Right renal cortex interstitium (tissue), 3 donors: ENCODE measurements at regions not wholly inside any gene's neighbourhood (a gene's known extent, or its start where the extent isn't known, plus 50 kb on each side); places are given as distances from the start of the nearest gene placed in this dataset.
"Not testable (repeated sequence)": the region's sequence is repeated elsewhere in the genome, so short reads cannot be mapped to it uniquely, and the experiment has no call there.

Experiments used
- DNase-seq, 3 donors: peaks; one replicate each; pipeline ENCODE4 v3.0.0-alpha.2; 2013; ENCODE audit warnings: low read depth in 3 of 3, low spot score in 2 of 3

DNA sequence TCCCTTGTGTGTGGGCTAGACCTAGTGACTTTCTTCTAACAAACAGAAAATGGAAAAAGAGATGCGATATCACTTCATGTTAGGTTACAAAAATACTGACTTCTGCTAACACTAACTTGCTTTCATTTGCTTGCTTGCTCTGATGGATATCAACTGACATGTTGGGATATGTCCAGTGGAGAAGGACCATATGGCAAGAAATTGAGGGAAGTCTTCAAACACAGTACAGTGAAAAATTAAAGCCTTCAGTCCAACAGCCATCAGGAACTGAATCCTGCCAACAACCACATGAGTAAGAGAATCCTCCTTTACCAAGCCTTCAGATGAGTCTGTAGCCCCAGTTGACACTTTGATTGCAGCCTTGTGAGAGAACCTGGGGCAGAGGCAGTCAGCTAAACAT lies 143.9 kb downstream of the MAIP1 start:
- no peak for DNase-seq

DNA sequence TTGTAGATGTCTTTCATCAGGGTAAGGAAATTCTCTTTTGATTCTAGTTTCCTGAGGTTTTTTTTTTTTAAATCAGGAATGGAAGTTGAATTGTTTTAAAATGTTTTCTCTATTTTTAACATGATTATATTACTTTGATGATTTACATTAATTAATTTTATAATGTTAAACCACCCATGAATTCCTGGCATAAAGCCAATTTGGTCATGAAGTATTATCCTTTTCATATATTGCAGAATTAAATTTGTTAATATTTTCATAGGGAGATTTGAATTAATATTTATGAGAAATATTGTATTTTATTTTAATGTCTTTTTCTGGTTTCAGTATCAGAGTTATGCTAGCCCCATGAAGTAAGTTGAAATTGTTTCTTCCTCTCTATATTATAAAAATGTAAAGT lies 144.6 kb downstream of the MAIP1 start:
- no peak for DNase-seq

DNA sequence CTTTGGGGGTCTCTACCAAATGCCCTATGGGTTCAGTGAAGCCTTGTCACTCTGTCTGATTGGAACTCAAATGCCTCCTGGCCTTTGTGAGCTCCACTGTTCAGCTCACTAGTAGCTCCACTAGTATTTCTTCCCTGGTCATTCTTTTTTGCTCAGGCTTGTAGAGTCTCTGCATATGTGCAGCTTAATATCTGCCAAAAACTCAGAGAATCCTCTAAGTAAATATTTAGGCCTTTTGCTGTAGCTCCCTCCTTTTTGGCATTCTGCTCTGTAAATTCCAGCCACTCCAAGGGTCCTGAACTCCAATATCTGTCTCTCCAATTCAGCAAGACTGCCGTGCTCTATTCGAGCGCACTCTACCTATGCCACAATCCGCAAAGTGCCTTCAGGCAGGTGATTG lies 146.5 kb downstream of the MAIP1 start:
- DNase-seq = no peak

DNA sequence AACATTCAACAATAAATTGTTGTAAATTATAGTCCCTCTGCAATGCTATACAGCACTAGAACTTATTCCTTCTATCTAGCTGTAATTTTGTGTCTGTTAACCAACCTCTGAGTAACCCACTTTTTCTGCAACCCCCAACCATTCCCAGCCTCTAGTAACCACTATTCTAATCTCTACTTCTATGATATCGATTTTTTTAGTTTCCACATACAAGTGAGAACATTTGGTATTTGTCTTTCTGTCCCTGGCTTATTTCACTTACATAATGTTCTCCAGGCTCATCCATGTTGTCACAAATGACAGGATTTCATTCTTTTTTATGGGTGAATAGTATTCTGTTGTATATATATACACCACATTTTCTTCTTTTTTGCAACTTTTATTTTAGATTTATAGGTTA lies 147.6 kb downstream of the MAIP1 start:
- no peak for DNase-seq

DNA sequence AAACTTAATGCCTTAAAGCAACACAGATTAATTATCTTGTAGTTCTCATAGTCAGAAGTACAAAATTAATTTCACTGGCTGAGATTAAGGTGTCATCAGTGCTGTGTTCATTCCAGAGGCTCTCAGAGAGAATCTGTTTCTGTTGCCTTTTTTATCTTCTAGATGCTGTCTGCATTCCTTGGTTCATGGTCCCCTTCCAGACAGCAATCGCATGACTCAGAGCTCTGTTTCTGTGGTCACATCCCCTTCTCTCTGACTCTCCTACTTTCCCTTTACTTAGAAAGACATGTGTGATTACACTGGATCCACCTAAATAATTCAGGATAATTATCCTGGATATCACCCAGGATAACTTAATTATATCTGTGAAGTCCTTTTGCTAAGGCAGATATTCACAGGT lies 148.6 kb downstream of the MAIP1 start:
- no peak for DNase-seq

DNA sequence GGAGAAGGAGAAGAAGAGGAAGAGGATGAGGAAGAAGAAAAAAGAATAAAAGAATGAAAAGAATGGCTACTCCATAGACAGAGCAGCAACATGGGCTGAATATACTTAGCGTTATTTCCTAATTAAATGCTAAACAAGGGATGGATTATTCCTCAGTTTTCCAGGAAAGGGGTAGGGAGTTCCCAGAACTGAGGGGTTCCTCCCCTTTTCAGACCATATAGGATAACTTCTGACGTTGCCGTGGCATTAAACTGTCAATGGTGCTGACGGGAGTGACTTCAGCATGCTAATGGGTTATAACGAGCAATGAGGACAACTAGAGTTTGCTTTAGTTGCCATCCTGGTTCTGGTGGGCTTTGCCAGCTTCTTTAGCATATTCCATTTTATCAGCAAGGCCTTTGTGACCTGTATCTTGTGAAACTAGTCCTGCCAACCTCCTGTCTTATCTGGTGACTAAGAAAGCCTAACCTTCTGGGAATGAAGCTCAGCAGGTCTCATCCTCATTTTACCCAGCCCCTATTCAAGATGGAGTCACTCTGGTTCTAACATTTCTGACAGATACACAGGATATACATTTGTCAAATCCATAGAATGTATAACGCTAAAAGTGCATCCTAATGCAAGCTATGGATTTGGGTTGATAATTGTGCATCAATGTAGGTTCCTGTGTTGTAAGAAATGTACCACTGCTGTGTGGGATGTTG lies 152.3 kb downstream of the MAIP1 start:
- no peak for DNase-seq

DNA sequence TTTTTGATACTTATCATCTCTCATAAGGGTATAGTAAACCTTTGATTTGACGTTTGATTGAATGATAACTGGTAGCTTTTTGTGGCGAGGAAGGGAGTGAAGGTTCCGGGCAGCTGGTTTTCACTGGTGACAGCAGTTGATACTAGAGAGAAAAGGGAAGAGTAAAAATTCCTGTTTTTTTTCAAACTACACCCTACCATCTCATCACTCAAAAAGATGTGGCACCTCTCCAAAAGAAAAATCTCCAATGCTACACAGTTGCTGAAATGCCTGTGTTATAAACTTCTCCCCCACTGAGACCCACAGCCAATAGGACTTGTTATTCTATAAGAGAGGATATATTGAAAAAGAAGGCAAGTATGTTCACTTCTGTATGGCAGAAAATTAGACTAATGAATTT lies 154.0 kb downstream of the MAIP1 start:
- no peak for DNase-seq

DNA sequence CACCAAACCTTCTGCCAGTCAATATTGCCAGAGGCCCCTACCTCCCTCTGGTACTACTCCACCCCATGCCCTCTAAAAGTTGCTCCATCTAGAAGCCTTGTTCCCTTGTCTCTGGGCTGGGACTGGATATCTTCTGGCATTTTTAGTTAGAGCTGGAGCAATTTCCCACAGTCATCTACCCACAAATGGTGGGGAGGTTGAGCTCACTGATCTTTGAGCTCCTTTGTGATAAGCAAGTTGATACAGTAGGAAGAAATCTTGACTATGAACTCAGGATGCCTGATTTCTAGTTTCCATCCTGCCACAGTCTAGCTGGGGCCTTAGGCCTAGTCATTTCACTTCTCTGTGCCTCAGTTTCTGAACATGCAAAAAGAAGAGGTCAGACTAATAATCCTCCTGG lies 155.0 kb downstream of the MAIP1 start:
- DNase-seq = no peak

DNA sequence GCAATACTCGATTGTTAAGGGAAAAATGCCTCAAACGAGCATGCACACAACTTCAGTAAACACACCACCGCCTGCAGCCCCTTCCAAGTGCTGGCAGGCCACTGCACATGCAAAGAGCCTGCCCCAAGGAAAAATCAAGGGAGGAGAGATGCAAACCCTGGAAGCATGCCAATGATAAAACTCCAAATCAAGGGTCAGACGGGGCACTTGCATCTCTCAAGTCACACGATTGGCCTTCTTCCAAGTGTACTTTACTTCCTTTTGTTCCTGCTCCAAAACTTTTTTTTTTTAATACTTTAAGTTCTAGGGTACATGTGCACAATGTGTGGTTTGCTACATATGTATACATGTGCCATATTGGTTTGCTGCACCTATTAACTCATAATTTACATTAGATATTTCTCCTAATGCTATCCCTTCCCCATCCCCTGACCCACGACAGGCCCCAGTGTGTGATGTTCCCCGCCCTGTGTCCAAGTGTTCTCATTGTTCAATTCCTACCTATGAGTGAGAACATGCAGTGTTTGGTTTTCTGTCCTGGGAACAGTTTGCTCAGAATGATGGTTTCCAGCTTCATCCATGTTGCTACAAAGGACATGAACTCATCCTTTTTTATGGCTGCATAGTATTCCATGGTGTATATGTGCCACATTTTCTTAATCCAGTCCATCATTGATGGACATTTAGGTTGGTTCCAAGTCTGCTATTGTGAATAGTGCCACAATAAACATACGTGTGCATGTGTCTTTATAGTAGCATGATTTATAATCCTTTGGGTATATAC lies 157.8 kb downstream of the MAIP1 start:
- DNase-seq = not testable (repeated sequence)

DNA sequence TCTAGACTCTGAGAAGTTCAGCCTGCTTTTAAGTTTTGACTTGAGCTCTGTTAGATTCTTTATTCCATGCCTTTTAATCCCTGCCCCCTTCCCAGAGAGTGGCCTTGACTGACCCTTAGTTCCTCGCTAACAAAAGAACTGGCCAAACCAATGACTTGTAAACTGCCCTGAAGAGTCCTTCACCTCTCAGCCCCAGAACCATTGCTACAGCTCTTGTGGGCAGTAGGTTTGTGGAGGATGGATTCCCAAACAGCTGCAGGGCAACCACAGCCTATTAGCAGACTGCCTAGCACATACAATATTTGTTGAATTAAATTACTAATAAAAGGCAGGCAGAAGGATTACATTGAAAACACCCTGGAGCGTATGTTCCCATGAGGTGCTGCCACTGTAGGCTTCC lies 163.9 kb downstream of the MAIP1 start:
- no peak for DNase-seq

DNA sequence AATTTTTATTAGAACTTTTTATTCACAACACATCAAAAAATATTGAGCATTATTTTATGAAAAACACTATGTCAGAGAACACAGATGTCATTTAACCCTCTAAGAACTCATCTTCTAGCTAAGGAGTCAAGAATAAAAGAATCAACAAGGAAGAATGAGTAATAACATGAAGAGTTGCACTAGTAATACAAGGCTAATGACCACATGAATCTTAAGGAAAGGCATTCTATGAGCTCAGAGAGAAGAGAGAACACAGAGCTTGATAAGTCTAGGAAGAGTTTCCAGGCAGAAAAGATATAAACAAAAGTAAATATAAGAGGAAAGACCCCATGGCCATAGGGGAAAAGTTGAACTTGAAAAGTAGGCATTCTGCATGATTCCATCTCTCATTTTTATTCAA lies 166.5 kb downstream of the MAIP1 start:
- no peak for DNase-seq

DNA sequence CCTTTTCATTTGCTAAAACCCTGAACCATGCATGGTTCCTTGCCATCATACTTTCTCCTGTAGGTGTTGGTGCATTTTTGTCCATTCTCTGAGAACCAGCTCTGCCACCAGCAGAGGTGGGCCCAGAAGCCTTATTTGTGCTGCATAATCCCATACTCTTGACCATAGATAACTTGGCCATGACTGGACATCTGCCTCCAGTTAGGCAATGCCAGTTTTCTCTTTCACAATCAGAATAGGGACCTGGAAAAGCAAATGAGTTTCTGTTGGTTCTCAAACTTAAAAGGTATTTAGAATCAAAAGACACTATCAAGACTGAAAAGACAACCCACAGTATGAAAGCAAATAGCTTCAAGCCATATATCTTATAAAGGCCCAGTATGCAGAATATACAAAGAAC lies 167.3 kb downstream of the MAIP1 start:
- DNase-seq = no peak

DNA sequence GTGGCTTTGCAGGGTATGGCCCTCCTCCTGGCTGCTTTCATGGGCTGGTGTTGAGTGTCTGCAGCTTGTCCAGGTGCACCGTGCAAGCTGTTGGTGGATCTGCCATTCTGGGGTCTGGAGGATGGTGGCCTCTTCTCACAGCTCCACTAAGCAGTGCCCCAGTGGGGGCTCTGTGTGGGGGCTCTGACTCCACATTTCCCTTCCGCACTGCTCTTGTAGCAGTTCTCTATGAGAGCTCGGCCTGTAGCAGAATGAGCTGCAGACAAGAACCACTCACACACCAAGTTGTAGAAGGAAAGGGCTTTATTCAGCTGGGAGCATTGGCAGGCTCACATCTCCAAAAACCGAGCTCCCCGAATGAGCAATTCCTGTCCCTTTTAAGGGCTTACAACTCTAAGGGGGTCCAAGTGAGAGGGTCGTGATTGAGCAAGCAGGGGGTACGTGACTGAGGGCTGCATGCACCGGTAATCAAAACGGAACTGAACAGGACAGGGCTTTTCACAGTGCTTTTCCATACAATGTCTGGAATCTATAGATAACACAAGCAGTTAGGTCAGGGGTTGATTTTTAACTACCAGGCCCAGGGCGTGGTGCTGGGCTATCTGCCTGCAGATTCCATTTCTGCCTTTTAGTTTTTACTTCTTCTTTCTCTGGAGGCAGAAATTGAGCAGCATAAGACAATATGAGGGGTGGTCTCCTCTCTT lies 169.4 kb downstream of the MAIP1 start:
- DNase-seq = not testable (repeated sequence)

DNA sequence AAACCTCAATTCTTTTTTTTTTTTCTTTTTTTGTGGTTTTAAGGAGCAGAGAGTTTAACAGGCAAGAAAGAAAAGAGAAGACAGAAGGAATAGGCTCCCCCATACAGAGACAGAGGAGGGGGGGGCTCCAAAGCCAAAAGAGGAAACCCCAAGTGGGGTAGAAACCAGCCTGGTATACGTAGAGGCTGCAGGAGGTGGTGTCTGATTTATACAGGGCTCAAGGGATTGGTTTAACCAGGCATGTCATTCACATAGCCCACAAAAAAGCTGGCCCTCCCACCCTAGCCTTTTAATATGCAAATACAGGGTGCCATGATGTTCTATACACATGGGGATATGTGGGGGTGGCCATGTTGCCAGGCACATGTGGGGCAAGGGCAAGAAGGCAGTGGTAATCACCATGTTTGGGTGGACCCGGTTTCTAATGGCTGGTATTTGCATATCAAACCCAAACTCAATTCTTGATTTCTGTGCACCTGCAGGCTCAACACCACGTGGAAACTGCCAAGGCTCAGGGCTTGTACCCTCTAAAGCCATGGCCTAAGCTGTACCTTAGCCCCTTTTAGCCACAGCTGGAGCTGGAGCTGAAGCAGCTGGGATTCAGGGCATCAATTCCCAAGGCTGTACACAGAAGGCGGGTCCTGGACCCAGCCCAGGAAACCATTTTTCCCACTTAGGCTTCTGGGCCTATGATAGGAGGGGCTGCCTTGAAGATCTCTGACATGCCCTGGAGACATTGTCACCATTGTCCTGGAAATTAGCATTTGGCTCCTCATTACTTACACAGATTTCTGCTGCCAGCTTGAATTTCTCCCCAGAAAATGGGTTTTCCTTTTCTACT lies 170.3 kb downstream of the MAIP1 start:
- no peak for DNase-seq

DNA sequence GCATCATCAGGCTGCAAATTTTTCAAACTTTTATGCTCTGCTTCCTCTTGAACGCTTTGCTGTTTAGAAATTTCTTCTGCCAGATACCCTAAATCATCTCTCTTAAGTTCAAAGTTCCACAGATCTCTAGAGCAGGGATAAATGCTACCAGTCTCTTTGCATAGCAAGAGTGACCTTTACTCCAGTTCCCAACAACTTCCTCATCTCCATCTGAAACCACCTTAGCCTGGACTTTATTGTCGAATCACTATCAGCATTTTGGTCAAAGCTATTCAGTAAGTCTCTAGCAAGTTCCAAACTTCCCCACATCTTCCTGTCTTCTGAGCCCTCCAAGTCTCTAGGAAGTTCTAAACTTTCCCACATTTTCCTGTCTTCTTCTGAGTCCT lies 170.9 kb downstream of the MAIP1 start:
- not testable (repeated sequence) for DNase-seq

DNA sequence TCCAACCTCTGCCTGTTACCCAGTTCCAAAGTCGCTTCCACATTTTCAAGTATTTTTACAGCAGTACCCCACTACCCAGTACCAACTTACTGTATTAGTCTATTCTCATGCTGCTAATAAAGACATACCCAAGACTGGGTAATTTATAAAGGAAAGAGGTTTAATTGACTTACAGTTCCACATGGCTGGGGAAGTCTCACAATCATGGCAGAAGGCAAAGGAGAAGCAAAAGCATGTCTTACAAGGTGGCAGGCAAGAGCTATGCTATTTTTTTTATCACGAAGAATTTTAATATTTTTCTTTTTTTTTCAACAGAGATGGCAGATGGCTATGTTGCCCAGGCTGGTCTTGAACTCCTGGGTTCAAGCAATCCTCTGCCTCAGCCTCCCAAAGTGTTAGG lies 171.3 kb downstream of the MAIP1 start:
- DNase-seq = not testable (repeated sequence)

DNA sequence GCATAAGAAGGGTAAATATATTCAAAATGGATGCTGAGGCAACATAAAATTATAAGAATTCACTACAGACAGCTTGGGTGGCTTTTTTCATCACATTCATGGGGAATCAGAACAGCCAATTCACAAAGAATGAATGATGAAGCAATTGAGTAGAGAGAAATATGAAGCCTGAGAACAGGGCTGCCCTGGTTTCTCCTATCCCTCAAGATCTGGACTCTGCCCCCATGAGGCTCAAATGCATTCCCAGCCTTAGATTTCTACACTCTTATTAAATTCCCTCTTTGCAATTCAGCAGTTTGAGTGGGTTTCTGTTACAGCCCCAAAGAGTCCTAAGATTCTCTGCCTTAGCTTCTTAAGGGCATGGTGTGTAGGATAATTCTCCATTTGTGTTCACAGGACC lies 172.5 kb downstream of the MAIP1 start:
- DNase-seq = no peak

DNA sequence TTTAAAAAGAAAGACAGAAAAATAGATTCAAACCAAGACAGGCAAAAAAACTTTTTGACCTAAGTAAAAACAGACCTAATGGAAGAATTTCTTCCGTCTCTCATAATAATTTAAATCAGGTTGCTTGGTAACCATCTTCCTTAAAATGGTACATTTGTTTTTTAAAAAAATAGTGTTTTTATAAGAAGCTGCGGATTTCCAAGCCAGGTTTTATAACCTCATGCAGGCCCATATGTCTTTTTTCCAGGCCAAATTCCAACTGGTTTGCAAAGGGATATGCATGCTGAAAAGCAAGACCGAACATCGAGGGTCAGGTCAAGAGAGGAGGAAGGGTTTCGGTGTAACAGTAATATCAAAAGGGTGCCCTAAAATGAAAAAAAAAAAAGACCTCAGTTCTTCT lies 172.9 kb downstream of the MAIP1 start:
- DNase-seq = no peak

DNA sequence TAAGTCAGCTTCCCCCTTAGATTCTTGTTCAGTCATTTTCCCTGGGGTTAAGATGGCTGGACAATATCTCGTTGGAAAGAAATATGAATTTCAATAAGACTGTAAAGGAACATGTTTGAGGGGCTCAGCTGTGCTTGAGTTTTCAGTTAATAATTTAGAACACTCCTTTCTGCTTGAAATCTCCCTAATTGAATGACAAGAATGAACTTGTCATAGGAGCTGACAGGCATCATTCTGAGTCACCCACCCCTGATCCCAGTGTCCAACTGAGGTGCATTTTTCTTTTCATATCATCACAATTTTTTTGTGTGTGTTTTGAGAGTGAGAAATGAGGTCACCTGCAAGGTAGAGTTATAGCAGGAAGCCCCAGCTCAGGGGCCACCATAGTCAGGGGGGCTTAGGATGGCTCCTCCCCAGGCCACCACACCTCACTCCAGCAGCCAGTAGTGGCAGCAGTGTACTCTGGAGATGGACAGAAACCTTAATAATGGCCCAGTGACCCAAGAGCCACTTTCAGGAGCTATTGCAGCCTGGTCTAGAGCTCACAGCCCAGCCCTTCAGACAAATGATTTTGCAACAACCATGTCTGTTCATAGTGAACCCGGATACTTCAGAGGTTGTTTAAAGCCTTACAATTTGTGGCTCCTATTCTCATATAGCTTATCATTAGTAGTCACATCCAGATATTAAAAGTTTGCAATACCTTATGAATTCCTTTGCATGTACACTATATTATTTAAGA lies 174.5 kb downstream of the MAIP1 start:
- no peak for DNase-seq

DNA sequence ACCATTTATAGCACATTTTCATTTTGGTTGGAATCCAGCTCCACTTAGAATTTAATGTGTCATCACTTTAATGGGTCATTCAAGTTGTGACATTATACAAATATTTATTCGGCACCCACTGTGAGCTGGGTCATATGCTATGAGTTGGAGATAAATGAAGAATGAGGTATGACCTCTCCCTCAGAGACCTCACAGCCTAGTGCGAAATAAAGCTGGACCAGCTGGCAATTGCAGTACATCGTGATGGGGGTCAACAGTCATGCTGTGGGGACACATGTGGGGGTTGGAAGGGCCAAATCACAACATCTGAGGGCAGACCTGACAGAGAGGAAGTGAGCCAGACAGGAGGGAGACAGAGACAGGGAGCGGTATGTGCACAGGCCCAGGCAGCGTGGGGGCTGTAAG lies 175.4 kb downstream of the MAIP1 start:
- DNase-seq = no peak
